SK-N-MC (cell line): ENCODE measurements at regions not wholly inside any gene's neighbourhood (a gene's known extent, or its start where the extent isn't known, plus 50 kb on each side); places are given as distances from the start of the nearest gene placed in this dataset.

ENCODE experiments used
- EZH2 ChIP-seq: fragments of 200-600 bp; sonication (generic); IDR thresholded peaks from one replicate; pipeline ENCODE4 v1.6.1; 2017; ENCODE audit warnings: antibody characterized with exemption
- FOXP2 ChIP-seq: optimal IDR thresholded peaks from 2 replicates; pipeline ENCODE3; 2011; ENCODE audit warnings: mild to moderate bottlenecking, moderate library complexity; ENCODE audit not compliant: insufficient read depth; ENCODE audit errors: extremely low read length, control extremely low read depth

- TF ChIP-seq FOXP2, result no peak
- TF ChIP-seq EZH2, result no peak
Observed at GRCh38 chr7:125605241-125605640, 675.6 kb upstream of the POT1 start.
